HEK293T (cell line): ENCODE measurements at regions not wholly inside any gene's neighbourhood (a gene's known extent, or its start where the extent isn't known, plus 50 kb on each side); places are given as distances from the start of the nearest gene placed in this dataset.
"Not testable (repeated sequence)": the region's sequence is repeated elsewhere in the genome, so short reads cannot be mapped to it uniquely, and the experiment has no call there.

Experiments
- ARNT ChIP-seq: fragments of 450-650 bp; IDR thresholded peaks from 2 replicates; pipeline ENCODE4 v1.6.1; 2017; ENCODE audit warnings: mild to moderate bottlenecking
- BHLHE40 ChIP-seq: fragments of 450-650 bp; IDR thresholded peaks from 2 replicates; pipeline ENCODE4 v1.6.1; 2016; ENCODE audit warnings: mild to moderate bottlenecking, moderate library complexity, borderline replicate concordance
- CTBP1 ChIP-seq: fragments of 450-650 bp; IDR thresholded peaks from 2 replicates; pipeline ENCODE4 v1.6.1; 2016; ENCODE audit warnings: borderline replicate concordance
- ELF4 ChIP-seq: fragments of 450-650 bp; IDR thresholded peaks from 2 replicates; pipeline ENCODE4 v1.6.1; 2017; ENCODE audit warnings: antibody characterized with exemption
- FOXK2 ChIP-seq: fragments of 450-650 bp; IDR thresholded peaks from 2 replicates; pipeline ENCODE4 v1.6.1; 2016; ENCODE audit warnings: mild to moderate bottlenecking
- L3MBTL2 ChIP-seq: fragments of 450-650 bp; conservative IDR thresholded peaks from 2 replicates; pipeline ENCODE4 v1.6.1; 2016; ENCODE audit warnings: mild to moderate bottlenecking
- SUZ12 ChIP-seq: fragments of 450-650 bp; IDR thresholded peaks from 2 replicates; pipeline ENCODE4 v1.6.1; 2016; ENCODE audit warnings: mild to moderate bottlenecking

GRCh38 chr6:10337376-10337775 lies 77.5 kb downstream of the TFAP2A start:
- TF ChIP-seq FOXK2, L3MBTL2, SUZ12, CTBP1, ARNT, ELF4, BHLHE40: not testable (repeated sequence)
